ENCODE measurements at regions not wholly inside any gene's neighbourhood (a gene's known extent, or its start where the extent isn't known, plus 50 kb on each side); places are given as distances from the start of the nearest gene placed in this dataset.

GRCh38 chr3:150136242-150136641, 165.5 kb upstream of the PFN2 start:
- Histone ChIP-seq H3K23ac (ENCODE audit: low read depth, low read length) (no peak overlapping the region), H3K14ac (replicated peaks; ENCODE audit: low read depth, low read length) (no peak overlapping the region), H2BK5ac (ENCODE audit: low read depth, low read length, poor library complexity, severe bottlenecking) (no peak overlapping the region), H3K18ac (ENCODE audit: low read depth, low read length) (no peak overlapping the region), H4K8ac (ENCODE audit: low read depth in 2 of 2, low read length in 2 of 2) (no peak overlapping the region), H3K9me3 (ENCODE audit: control insufficient read depth, insufficient read depth, low read length) (no peaks in the 10 kb centered on the region), H3K56ac (ENCODE audit: extremely low read depth, insufficient read depth, low read length) (no peak overlapping the region), H2BK15ac (ENCODE audit: low read depth, low read length) (no peak overlapping the region), H3K9ac (ENCODE audit: low read depth, low read length) (no peak overlapping the region), H2AK5ac (ENCODE audit: low read depth, low read length) (no peak overlapping the region), H2AK9ac (replicated peaks; ENCODE audit: low read depth, low read length, poor library complexity) (no peak overlapping the region), H3K27me3 (ENCODE audit: control insufficient read depth, insufficient read depth, low read length) (no peaks in the 10 kb centered on the region), H2BK120ac (ENCODE audit: low read depth, low read length) (no peak overlapping the region), H4K5ac (ENCODE audit: low read depth, low read length) (no peak overlapping the region), H3K27ac (ENCODE audit: insufficient read depth, low read length) (no peak overlapping the region), H3K4ac (ENCODE audit: low read depth, low read length) (no peak overlapping the region), H3K79me1 (ENCODE audit: low read depth in 1 of 2, low read length in 2 of 2) (no peaks in the 10 kb centered on the region), H3K36me3 (ENCODE audit: control insufficient read depth, insufficient read depth, low read length) (no peaks in the 10 kb centered on the region), H3K4me2 (ENCODE audit: low read depth, low read length) (no peak overlapping the region), H3K4me3 (ENCODE audit: insufficient read depth, low read depth, low read length) (no peak overlapping the region), H3K4me1 (ENCODE audit: control insufficient read depth, insufficient read depth, low read length) (peaks cover 4% of the 10 kb centered on the region; the same call in 1 of the 2 replicates), H3K9me1 (ENCODE audit: insufficient read depth, low read length) (no peaks in the 10 kb centered on the region), H2BK20ac (ENCODE audit: low read depth, low read length) (no peak overlapping the region), H4K20me1 (ENCODE audit: insufficient read depth, low read length) (no peaks in the 10 kb centered on the region), H4K91ac (ENCODE audit: insufficient read depth, low read depth, low read length) (no peak overlapping the region), H2AFZ (replicated peaks; ENCODE audit: low read length, poor library complexity) (no peak overlapping the region)
- dilution Hi-C loops (cut with HindIII; ENCODE audit: low sequenced_read_pairs, unreplicated experiment) (no loop called here), intact Hi-C loops (cut with micrococcal nuclease) (no loop called here), in situ Hi-C loops (cut with MboI; ENCODE audit: low sequenced_read_pairs) (no loop called here)
- ChIA-PET POLR2A (ENCODE audit: unreplicated experiment) (no interaction called here), CTCF (no interaction called here)
- no peak for TF ChIP-seq POLR2A (IDR thresholded peaks at IDR 0.05; ENCODE audit: low read depth, low read length)
- peak; percentile 84 for TF ChIP-seq MAFK (IDR thresholded peaks at IDR 0.05; ENCODE audit: low read depth, low read length)
- BruUV-seq (replicated peaks) = no TSS peak
- DNase-seq (no peak), ATAC-seq (ENCODE audit: low read depth) (no peak)

Data from IMR-90 (cell line).